ENCODE measurements at regions not wholly inside any gene's neighbourhood (a gene's known extent, or its start where the extent isn't known, plus 50 kb on each side); places are given as distances from the start of the nearest gene placed in this dataset.
"Not testable (repeated sequence)": the region's sequence is repeated elsewhere in the genome, so short reads cannot be mapped to it uniquely, and the experiment has no call there.

DNA sequence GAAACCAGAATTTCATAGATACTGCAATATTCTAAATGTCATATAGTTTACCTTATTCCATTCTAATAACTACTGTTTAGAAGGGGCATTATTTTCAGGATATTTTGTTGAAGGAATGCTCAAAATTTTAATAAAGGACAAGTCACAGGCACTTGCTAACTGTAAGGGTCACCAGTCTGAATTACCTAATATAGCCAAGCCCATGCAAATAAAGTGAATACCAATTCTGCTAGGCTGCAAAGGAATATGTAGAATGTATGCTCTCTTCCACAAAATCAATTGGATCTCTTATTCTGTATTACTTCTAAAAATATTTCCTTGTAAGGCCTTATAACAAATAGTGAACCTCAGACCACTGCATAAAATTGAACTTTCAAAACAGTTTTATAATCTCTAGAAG lies 52.3 kb upstream of the FAT4 start:
- DNase-seq (ENCODE audit: low spot score): no peak

DNA sequence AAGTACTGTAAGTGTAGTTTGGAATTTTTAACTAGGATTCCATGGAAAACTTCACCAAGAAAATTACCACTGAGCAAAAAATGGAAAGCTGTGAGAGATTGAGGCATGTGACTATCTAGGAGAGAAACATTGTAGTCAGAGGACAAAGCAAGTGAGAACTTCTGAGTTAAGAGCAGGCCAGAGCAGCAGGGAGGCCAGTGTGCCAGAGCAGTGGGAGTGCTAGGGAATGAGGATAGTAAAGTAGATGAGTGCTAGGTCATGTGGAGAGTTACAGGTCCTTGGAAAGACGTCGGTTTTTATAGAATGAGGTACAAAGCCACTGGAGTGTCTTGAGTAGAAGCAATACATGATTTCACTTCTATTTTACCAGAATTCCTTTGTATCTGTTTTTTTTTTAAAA lies 52.7 kb upstream of the FAT4 start:
- DNase-seq (ENCODE audit: low spot score) (no peak), FAIRE-seq (no peak)

More for the DNA sequence above, 52.3 kb upstream of the FAT4 start:
- FAIRE-seq: no peak

DNA sequence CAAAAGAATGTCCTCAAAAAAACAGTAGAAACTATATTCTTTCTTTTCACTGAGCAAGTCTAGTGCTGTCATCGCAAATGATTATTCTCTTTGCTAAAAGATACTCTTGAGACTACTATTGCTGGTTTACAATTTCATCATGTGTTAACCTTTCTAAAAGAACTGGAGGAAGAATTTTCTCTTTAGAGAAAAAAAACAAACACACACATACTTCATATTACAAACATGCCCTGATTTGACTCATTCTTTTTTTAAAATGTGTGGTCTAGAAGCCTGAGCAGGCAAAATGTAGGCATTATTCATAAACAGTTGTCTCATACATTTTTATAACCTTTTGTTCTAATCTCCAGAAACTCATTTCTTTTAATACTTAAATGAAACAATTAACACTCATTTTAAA lies 60.6 kb upstream of the FAT4 start:
- DNase-seq (ENCODE audit: low spot score) (no peak), FAIRE-seq (no peak)

DNA sequence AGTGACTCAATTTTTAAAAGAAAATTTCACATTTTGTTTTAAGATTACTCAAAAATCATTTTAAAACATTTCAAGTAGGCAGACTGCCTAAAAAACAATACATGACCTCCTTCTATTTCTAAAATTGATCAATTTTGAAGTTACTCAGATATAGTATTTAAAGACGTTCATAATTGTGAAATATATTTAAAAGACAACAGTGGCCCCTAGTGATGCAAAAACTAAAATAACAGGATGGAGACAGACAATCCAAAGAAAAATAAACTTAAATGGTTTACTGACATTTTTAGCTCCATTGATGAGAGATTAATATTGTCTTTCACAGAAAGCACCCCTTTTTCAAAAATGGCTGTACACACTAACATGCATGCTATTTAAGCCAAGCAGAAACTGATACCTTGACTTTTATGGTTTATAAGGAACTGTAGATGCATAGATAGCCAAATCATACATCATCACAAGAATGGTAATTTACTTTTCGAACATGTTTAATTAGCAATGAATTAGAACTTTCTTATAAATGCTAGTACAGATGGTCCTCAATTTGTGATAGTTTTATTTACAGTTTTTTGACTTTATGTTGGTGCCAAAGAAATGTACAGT lies 69.8 kb upstream of the FAT4 start:
- no peak for DNase-seq (ENCODE audit: low spot score)
- FAIRE-seq: peak; percentile 11

DNA sequence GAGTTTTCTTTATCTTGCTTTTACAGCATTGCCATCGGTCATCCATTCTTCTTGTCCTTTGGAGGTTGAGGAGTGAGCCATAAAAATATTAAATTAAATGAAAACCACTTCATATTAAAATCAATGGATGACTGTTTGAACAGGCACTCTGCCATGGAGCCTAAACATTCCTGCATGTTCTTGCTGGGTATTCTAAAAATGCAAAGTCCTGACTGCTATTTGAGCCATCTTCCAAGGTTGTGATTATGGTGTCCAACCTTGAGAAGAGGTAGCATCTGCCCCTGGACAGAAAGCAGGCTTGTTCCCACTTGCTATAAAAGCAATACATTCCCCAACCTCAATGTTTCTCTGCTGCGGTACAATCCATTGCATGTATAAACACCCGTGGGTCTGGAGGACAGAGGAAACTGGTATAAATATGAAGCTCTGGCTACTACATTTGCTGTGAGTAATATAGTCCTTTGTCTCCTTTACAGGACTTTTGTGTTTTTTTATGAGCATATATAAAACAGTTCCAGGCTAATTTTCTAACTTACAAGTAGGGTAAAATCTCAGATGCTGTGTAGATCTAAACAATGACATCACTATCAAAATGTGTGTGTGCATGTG lies 70.9 kb upstream of the FAT4 start:
- DNase-seq (ENCODE audit: low spot score): no peak
- no peak for FAIRE-seq

DNA sequence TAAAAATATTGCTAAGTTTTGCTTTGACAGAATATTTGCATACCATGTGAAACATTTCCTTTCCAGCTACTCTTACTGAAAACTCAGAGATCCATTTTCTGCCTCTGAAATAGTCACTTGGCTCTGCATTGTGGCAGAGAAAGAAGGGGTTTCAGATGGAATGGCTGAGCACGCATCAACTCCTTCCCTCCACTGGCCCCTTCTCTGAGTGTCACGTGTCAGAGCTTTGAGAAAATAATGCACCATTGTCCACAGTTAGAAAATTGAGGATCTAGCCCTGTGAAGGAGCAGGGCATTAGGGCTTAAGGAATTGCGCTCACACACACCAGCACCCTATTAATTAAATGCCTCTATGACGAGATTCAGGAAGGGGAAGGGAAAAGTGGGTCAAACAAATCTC lies 78.8 kb upstream of the FAT4 start:
- FAIRE-seq: no peak
- no peak for DNase-seq (ENCODE audit: low spot score)

DNA sequence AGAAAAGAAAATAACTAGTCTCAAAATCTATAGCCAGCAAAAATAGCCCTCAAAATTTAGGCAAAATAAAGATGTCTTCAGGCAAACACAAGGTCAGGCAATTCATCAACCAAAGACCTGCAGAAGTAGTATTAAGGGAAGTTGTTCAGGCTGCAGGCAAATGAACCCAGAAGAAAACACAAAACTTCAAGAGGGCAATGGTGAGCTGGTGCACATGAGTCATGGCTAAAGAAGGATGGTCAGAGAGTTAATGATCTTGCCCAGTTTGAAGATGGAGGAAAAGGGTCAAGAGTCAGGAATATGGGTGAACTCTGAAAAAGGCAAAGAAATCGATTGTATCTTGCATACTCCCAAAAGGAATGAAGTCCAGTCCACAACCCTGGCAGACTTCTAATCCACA lies 83.1 kb upstream of the FAT4 start:
- FAIRE-seq (no peak), DNase-seq (ENCODE audit: low spot score) (no peak)

DNA sequence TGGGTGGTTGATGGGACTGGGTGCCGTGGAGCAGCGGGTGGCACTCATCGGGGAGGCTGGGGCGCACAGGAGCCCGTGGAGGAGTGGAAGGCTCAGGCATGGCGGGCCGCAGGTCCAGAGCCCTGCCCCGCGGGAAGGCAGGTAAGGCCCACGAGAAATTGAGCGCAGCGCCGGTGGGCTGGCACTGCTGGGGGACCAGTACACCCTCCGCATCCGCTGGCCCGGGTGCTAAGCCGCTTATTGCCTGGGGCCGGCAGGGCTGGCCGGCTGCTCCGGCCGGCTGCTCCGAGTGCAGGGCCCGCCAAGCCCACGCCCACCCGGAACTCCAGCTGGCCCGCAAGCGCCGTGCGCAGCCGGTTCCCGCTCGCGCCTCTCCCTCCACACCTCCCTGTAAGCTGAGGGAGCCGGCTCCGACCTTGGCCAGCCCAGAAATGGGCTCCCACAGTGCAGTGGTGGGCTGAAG lies 85.1 kb upstream of the FAT4 start:
- no peak for DNase-seq (ENCODE audit: low spot score)
- no peak for FAIRE-seq

DNA sequence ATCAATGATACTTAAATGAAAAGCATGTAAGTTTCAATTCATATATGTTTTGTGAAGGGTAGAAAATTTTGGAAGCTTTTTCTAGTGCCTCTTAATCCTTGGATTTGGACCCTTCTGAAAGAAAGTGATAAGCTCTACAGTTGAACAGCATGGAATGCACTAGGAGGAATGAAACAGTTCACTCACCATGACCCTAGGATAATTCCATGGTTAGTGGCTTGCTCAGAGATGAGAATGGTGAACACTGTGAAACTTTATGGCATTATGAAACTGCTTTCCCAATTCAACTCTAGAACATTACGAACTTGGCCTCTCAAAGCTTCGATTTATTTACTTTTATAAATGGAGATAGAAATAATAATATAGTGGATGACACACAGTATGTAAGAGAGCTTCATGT lies 88.9 kb upstream of the FAT4 start:
- FAIRE-seq (no peak), DNase-seq (ENCODE audit: low spot score) (no peak)

DNA sequence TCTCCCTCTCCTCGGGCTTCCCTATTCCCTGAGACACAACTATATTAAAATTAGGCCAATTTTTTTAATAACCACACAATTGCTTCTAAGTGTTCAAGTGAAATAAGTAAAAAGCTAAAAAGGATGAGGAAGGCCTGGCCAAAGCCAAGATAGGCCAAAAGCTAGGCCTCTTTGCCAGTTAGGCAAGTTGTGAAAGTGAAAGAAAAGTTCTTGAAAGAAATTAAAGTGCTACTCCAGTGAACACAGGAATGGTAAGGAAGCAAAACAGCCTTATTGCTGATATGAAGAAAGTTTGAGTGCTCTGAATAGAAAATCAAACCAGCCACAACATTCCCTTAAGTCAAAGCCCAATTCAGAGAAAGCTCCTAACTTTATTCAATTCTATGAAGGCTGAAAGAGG lies 114.2 kb upstream of the FAT4 start:
- FAIRE-seq (no peak), DNase-seq (ENCODE audit: low spot score) (no peak)

DNA sequence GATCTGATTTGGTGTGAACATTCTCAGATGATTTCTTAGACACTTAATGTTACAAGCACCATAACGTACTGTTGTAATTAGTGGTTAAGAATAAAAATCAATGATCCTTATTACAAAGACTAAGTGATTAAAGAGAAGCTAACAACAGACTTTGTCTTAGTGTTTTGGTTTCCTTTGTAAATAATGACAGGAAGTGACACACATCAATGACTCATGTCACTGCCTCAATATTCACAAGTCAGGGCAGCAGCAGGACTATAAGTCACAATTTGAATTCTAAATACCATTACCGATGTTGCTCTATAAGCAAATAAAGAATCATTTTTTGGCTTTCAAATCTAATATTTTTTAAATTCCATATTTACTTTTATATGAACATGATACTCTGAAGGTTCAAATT lies 115.8 kb upstream of the FAT4 start:
- DNase-seq (ENCODE audit: low spot score): no peak
- FAIRE-seq: no peak

DNA sequence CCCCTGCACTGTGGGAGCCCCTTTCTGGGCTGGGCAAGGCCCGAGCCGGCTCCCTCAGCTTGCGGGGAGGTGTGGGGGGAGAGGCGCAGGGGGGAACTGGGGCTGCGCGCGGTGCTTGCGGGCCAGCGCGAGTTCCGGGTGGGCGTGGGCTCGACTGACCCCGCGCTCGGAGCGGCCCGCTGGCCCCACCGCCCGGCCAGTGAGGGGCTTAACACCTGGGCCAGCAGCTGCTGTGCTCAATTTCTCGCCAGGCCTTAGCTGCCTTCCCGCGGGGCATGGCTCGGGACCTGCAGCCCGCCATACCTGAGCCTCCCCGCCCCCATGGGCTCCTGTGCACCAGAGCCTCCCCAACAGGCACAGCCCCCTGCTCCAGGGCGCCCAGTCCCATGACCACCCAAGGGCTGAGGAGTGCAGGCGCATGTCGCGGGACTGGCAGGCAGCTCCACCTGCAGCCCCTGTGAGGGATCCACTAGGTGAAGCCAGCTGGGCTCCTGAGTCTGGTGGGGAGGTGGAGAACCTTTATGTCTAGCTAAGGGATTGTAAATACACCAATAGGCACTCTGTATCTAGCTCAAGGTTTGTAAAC lies 122.8 kb upstream of the FAT4 start:
- not testable (repeated sequence) for FAIRE-seq; DNase-seq (ENCODE audit: low spot score)

DNA sequence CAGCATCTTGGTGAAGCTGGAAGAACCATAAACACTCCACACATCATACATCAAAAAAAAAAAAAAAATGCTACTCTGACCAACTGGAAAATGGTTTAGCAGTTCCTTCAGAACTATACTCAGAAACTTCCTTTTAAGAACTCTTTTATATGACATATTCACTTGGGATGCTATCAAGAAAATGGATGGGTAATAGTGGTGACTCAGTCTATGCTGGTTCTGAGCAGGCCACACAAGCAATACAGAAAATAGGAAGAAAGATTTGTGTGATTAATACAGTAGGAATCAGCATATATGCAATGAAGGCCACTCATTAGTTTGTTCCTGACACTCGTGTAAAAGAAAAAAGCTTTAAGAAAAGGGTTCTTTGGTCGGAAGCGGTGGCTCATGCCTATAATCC lies 123.5 kb upstream of the FAT4 start:
- DNase-seq (ENCODE audit: low spot score): no peak
- no peak for FAIRE-seq

DNA sequence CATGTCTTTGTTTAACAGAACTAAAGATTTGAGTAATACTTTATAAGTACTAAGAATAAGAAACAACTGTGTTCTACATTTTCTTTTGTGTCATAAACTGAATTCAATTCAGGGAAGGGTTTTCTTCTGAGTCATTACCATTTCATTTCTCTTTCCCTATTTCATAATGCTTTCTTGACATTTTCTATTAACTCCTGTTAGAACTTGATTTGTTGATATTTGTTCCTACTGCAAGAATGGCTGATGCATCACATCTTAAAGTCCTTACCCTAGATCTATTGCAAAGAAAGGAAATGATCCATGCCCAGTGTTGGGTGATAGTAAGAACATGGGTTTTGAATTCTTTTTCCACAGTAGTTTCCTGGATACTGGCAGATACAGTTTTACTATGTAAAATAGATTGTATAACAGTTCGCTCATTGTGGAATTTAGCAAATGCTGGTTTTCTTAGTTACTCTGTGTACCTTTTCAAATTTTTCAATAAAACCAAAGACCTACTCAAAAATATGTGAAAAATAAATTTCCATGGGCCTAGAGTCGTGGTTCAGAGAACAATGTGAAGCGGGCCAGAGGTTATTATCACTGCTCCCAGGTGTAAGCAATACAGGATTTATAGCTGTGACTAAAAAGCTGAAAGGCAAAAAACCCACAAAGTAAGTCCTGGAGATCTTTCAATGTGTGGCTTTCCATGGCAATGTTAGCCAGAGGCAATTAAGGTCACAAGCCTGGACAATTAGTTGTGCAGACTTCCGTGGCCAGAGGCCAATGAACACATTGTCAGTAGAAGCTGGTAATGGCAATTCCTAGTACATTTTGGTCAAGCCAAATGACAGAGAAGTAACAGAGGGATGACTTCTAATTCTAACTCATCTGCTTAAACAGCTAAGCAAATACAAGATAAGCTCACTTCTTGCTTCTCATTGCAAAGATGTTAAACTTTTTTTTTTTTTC lies 127.3 kb upstream of the FAT4 start:
- FAIRE-seq: no peak
- no peak for DNase-seq (ENCODE audit: low spot score)

DNA sequence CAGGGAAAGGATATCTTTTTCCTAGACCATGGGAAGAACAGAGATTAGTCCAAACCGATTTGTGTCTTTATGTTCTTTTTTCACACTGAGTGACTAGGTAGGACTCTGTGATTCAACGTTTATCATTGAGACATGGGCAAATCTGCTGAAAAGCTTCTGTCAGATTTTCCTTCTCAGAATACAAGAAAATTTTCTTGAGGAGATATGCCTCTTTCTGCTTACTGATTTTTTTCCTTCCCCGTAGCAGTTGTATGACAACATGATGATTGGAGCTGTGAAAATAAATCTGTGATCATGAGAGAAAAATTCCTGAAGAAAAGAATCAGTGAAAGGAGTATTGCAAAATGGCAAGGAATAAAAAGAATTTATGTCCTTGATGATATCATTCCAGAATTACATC lies 130.6 kb upstream of the FAT4 start:
- DNase-seq (ENCODE audit: low spot score) (no peak), FAIRE-seq (no peak)

DNA sequence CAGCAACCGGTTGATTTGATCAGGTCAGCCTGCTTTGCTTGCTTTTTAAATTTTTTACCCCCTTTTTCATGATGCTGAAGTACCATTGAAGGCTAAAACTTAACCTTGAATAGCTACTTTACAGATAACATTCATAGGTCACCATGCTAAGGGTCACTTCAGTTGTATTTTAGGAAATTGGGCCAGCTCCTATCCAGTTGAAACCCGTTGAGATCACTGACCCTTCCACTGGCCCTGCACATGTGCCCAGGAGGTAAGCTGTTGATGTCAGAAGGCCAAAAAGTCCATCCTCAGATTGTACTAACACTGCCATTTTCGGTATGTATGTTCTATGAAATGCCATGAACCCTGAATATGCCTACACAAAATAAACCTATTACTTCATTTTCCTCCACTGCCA lies 133.0 kb upstream of the FAT4 start:
- DNase-seq (ENCODE audit: low spot score): no peak
- FAIRE-seq: no peak

DNA sequence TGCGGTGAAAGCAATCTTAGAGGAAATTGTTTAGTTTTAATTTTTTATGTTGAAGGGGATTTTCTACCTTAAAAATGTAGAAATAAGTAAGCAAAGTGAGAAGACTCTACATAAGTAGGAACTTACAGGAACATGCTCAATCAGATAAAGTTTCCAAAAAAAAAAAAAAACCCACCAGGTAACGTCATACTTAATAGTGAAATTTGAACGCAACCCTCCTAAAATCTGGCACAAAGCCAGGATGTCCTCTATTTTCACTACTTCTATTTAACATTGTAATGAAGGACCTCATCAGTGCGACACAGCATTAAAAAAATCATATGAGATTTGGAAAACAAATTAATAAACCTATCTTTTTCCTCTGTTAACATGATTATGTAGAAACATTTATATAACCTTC lies 135.0 kb upstream of the FAT4 start:
- DNase-seq (ENCODE audit: low spot score): no peak
- FAIRE-seq: no peak

DNA sequence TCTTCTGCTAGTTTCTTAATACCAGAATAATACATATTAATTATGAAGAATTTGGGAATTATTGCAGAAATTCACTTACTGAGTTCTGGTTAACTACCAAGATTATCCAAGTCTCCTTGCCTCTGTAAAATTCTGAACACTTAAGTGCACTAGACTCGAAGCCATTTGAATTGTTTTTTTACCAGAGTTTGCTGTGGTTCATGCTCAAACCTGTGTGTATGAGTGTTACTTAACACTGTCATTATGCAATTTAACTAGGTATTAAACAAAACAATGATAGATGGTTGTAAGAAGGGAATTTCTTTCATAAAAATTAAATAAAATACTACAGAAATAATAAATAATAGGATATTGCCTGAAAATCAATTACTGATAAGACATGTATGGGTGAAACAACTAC lies 145.6 kb upstream of the FAT4 start:
- FAIRE-seq: no peak
- DNase-seq (ENCODE audit: low spot score): no peak

DNA sequence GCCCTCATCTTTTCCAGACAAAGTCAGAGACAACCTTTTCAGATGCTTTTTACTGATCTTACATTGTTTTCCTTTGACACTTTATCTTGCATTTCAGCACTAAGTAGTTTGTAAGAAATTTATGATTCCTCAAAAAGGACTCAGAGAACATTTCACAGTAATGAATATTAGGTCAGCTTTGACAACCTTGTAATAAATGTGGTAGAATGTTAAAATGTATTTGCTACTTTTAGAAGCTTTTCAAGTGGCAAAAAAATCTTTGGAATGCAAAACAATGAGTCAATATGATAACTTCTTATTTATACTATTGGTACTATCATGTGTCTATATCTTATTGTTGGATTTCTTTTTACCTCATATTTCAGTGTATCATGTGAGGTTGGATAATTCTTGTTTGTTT lies 146.2 kb upstream of the FAT4 start:
- DNase-seq (ENCODE audit: low spot score): no peak
- FAIRE-seq: no peak

DNA sequence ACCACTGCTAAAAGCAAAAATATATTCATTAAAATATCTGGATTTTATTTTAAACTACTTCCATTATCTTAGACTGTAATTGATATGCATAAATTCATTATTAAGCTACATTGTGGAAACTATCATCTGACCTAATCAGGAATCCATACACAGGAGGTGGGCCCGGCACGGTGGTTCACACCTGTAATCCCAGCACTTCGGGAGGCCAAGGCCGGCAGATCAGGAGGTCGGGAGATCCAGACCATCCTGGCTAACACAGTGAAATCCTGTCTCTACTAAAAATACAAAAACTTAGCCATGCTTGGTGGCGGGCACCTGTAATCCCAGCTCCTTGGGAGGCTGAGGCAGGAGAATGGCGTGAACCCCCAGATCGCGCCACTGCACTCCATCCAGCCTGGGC lies 148.7 kb upstream of the FAT4 start:
- FAIRE-seq; DNase-seq (ENCODE audit: low spot score): not testable (repeated sequence)

DNA sequence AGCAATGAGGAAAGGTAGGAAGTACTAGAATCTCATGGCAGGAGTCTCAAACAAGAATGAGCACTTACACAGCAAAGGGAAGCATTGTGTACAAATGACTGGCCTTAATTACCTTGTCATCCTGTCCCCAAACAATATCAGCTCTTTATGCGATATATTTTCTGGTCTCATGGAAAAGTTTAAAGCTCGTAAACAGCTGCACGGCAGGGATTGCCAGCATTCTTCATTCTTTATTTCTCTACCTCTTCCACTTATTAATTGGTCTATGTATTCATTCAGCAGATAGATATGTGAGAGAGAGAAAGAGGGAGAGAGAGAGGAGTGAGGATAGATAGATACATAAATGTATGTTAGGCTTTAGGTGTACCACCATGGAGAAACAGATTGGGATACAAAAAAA lies 155.8 kb upstream of the FAT4 start:
- no peak for DNase-seq (ENCODE audit: low spot score)
- no peak for FAIRE-seq

DNA sequence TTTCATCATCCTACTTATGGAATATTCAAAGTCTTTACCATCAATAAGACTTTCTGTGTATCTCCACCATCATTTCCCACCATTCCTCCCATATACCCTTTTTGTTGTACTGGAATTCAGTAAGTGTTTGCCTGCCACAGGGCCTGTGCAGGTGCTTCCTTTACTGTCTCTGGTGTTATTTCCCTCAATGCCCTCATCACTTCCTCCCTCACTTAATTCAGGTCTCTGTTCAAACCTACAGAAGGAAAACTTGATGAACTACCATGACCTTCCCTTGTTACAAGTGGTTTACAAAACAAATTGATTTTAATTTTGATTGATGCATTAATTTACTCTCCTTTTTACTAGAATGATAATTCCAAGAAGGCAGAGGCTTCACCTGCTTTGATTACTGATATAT lies 159.5 kb upstream of the FAT4 start:
- no peak for FAIRE-seq
- no peak for DNase-seq (ENCODE audit: low spot score)
